GM12878 (cell line): ENCODE measurements at regions not wholly inside any gene's neighbourhood (a gene's known extent, or its start where the extent isn't known, plus 50 kb on each side); places are given as distances from the start of the nearest gene placed in this dataset.

Experiments used
- ATAC-seq: fragments of 200-7000 bp; cut with Tn5 transposase; 3 replicates; pipeline ENCODE4 v1.9.1; 2020; ENCODE audit warnings: mild to moderate bottlenecking, moderate library complexity
- BruUV-seq: library from RNA; stranded (reverse); fragments of 400-500 nt; replicated peaks from 2 replicates; lab custom pipeline; 2021; lab: Mats Ljungman, UMichigan
- CTCF ChIA-PET: fragments of 300-600 bp; sonication (Branson Sonifier 250); formaldehyde crosslinking; extraction: SDS; loops from one replicate; lab custom pipeline; 2021; ENCODE audit warnings: inconsistent platforms; lab: Yijun Ruan, JAX
- POLR2A ChIA-PET: fragments of 350-600 bp; formaldehyde crosslinking; extraction: SDS; loops from one replicate; lab custom pipeline; 2021; ENCODE audit warnings: inconsistent platforms; lab: Charles Lee
- RAD21 ChIA-PET: fragments of 300-600 bp; sonication (Branson Sonifier 250); formaldehyde crosslinking; loops from one replicate; lab custom pipeline; 2023; ENCODE audit warnings: antibody characterized with exemption; ENCODE audit not compliant: unreplicated experiment; lab: Charles Lee
- SMC1A ChIA-PET: fragments of 300-600 bp; sonication (Branson Sonifier 250); formaldehyde crosslinking; loops from one replicate; lab custom pipeline; 2023; ENCODE audit not compliant: unreplicated experiment, uncharacterized antibody; lab: Charles Lee
- DNase-seq: peaks from one replicate; pipeline ENCODE4 v3.0.0-alpha.2; 2011; ENCODE audit warnings: low read depth, low spot score
- FAIRE-seq: peaks from 3 replicates; lab custom pipeline; 2011; peaks lifted over from hg19 to GRCh38; lab: Jason Lieb, UNC
- H2AFZ ChIP-seq: 2 replicates; pipeline ENCODE4 v1.6.0; 2011; ENCODE audit warnings: low read depth, low read length, control low read depth; ENCODE audit not compliant: control insufficient read depth
- H3K27ac ChIP-seq: 2 replicates; pipeline ENCODE4 v1.5.1; 2011; ENCODE audit warnings: control low read depth; ENCODE audit not compliant: control insufficient read depth, insufficient read depth
- H3K27me3 ChIP-seq, 2 experiments: replicated peaks in 1 of 2; 2 replicates each; pipeline versions ENCODE4 v1.6.0 to v1.6.1; 2011; ENCODE audit warnings: low read length in 1 of 2; ENCODE audit not compliant: control insufficient read depth in 2 of 2, insufficient read depth in 2 of 2
- H3K36me3 ChIP-seq, 2 experiments: 2 replicates each; pipeline ENCODE4 v1.5.1; 2011; ENCODE audit warnings: low read length in 1 of 2; ENCODE audit not compliant: control insufficient read depth in 2 of 2, insufficient read depth in 2 of 2
- H3K4me1 ChIP-seq: 2 replicates; pipeline ENCODE4 v1.6.1; 2011; ENCODE audit warnings: mild to moderate bottlenecking, low read length, moderate library complexity, mixed read lengths; ENCODE audit not compliant: control insufficient read depth, insufficient read depth
- H3K4me2 ChIP-seq: 2 replicates; pipeline ENCODE4 v1.6.0; 2011; ENCODE audit warnings: control low read depth; ENCODE audit not compliant: control insufficient read depth, insufficient read depth
- H3K4me3 ChIP-seq: fragments of 200-600 bp; sonication (generic); 2 replicates; pipeline ENCODE4 v1.5.1; 2016
- H3K79me2 ChIP-seq: 2 replicates; pipeline ENCODE4 v1.6.0; 2011; ENCODE audit warnings: low read length; ENCODE audit not compliant: control insufficient read depth, insufficient read depth
- H3K9ac ChIP-seq: 2 replicates; pipeline ENCODE4 v1.8.0; 2011; ENCODE audit warnings: low read length, control low read depth, mixed read lengths; ENCODE audit not compliant: control insufficient read depth, insufficient read depth
- H3K9me3 ChIP-seq: replicated peaks from 3 replicates; pipeline ENCODE4 v1.5.1; 2011; ENCODE audit warnings: mild to moderate bottlenecking, low read length; ENCODE audit not compliant: control insufficient read depth, insufficient read depth
- H4K20me1 ChIP-seq: 2 replicates; pipeline ENCODE4 v1.6.0; 2011; ENCODE audit not compliant: control insufficient read depth, insufficient read depth
- CBX3 ChIP-seq: fragments of 200-600 bp; sonication (generic); IDR thresholded peaks from 2 replicates; pipeline ENCODE4 v1.6.1; 2016; ENCODE audit warnings: low read depth, borderline replicate concordance
- EED ChIP-seq: sonication (generic); IDR thresholded peaks from 2 replicates; pipeline ENCODE4 v1.6.1; 2016; ENCODE audit warnings: antibody characterized with exemption, low read depth
- FOXM1 ChIP-seq: IDR thresholded peaks from 2 replicates; pipeline ENCODE4 v1.6.1; 2012; ENCODE audit warnings: low read depth, mild to moderate bottlenecking, inconsistent platforms, low read length, moderate library complexity
- HCFC1 ChIP-seq: fragments of 150-350 bp; IDR thresholded peaks from 2 replicates; pipeline ENCODE4 v1.6.1; 2014; ENCODE audit warnings: low read length
- IKZF1 ChIP-seq: fragments of 450-650 bp; conservative IDR thresholded peaks from 2 replicates; pipeline ENCODE4 v1.6.1; 2017; ENCODE audit warnings: antibody characterized with exemption, mild to moderate bottlenecking
- PML ChIP-seq: IDR thresholded peaks from 2 replicates; pipeline ENCODE4 v1.6.1; 2012; ENCODE audit warnings: low read length, inconsistent platforms
- SRF ChIP-seq, 2 experiments: IDR thresholded peaks; 2 replicates each; pipeline ENCODE4 v1.6.1; 2011; ENCODE audit warnings: low read depth in 2 of 2, low read length in 2 of 2, mild to moderate bottlenecking in 1 of 2, moderate library complexity in 1 of 2
- TARDBP ChIP-seq: IDR thresholded peaks from 2 replicates; pipeline ENCODE4 v1.6.1; 2016; ENCODE audit warnings: borderline replicate concordance
- ZNF622 ChIP-seq: fragments of 450-650 bp; IDR thresholded peaks from 2 replicates; pipeline ENCODE4 v1.6.1; 2017; ENCODE audit warnings: mild to moderate bottlenecking, inconsistent platforms
- WGBS: methylation state at CpG from one replicate; pipeline ENCODE4 v1.1.6; 2016; ENCODE audit warnings: low lambda C conversion rate; ENCODE audit not compliant: insufficient replicate concordance, insufficient coverage; ENCODE audit errors: missing lambda C conversion rate; 5-methylcytosine and 5-hydroxymethylcytosine counted together
- in situ Hi-C: fragments of 300-500 bp; cut with MboI; formaldehyde crosslinking; loops from 9 replicates; pipeline ENCODE4 v1.14.3; 2018; ENCODE audit warnings: mixed read lengths
- intact Hi-C: fragments of 100-400 bp; cut with micrococcal nuclease; formaldehyde crosslinking; loops from one replicate; pipeline ENCODE4 v1.14.2; 2022; ENCODE audit not compliant: unreplicated experiment
- TF ChIP-seq, protein P1 (sequence below): fragments of 450-650 bp; formaldehyde crosslinking; IDR thresholded peaks from 2 replicates; pipeline ENCODE4 v1.4.0; 2020; ENCODE audit warnings: mild to moderate bottlenecking, moderate library complexity
- TF ChIP-seq, protein P2 (sequence below): fragments of 450-650 bp; IDR thresholded peaks from 2 replicates; pipeline ENCODE4 v1.6.1; 2018; ENCODE audit warnings: borderline replicate concordance, mild to moderate bottlenecking; ENCODE audit not compliant: partially characterized antibody
- TF ChIP-seq, protein P3 (sequence below): fragments of 450-650 bp; IDR thresholded peaks from 2 replicates; pipeline ENCODE4 v1.6.1; 2018; ENCODE audit warnings: mild to moderate bottlenecking, low read depth, moderate library complexity; ENCODE audit not compliant: partially characterized antibody
- TF ChIP-seq, protein P4 (sequence below): fragments of 450-650 bp; formaldehyde crosslinking; IDR thresholded peaks from 2 replicates; pipeline ENCODE4 v1.4.0; 2022; ENCODE audit warnings: mild to moderate bottlenecking, moderate library complexity

DNA sequence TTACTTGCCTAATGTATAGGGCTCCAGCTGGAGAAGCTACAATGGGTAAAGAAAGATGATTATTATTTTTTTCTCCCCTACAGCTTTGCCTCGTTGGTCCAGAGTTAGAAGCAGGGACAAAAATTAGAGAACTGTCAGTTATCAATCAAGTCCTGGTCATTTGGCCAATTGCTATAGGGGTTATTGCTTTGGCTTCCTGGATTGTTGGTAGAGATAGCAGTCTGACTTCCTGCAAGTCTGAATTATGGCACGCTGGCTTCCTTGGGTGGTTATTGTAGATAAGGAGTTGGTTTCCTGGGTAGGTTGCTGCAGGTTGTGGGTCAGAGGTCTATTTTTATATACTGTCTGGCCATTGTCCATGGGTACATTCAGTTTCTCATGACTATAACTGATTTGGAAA, 84.7 kb upstream of the ELAC2 start:
- Histone ChIP-seq H3K27me3 (no peaks in the 10 kb centered on the region), H2AFZ (no peak overlapping the region), H3K4me2 (no peak overlapping the region), H3K27ac (no peak overlapping the region), H3K9me3 (no peaks in the 10 kb centered on the region), H3K4me3 (no peak overlapping the region), H3K79me2 (no peaks in the 10 kb centered on the region), H3K9ac (no peak overlapping the region), H4K20me1 (no peaks in the 10 kb centered on the region), H3K4me1 (no peaks in the 10 kb centered on the region), H3K36me3 (no peaks in the 10 kb centered on the region)
- WGBS: 3% methylated on average over 2 of the region's 2 CpGs
- in situ Hi-C loops: no loop called here
- POLR2A ChIA-PET: no interaction called here
- SMC1A ChIA-PET: interaction anchor here (0.6 kb wide), 1 partner anchor 32 kb away, joined by 3 read pairs; no protein-coding TSS in a partner anchor
- DNase-seq (no peak), ATAC-seq (no peak), FAIRE-seq (no peak)
- BruUV-seq: no TSS peak
- CTCF ChIA-PET: interaction anchor here (0.7 to 4.9 kb wide), 3 partner anchors 12 to 74 kb away, joined by 3 to 20 read pairs (median 4); no protein-coding TSS in a partner anchor
- RAD21 ChIA-PET: no interaction called here
- intact Hi-C loops: no loop called here
- TF ChIP-seq, protein P1, sequence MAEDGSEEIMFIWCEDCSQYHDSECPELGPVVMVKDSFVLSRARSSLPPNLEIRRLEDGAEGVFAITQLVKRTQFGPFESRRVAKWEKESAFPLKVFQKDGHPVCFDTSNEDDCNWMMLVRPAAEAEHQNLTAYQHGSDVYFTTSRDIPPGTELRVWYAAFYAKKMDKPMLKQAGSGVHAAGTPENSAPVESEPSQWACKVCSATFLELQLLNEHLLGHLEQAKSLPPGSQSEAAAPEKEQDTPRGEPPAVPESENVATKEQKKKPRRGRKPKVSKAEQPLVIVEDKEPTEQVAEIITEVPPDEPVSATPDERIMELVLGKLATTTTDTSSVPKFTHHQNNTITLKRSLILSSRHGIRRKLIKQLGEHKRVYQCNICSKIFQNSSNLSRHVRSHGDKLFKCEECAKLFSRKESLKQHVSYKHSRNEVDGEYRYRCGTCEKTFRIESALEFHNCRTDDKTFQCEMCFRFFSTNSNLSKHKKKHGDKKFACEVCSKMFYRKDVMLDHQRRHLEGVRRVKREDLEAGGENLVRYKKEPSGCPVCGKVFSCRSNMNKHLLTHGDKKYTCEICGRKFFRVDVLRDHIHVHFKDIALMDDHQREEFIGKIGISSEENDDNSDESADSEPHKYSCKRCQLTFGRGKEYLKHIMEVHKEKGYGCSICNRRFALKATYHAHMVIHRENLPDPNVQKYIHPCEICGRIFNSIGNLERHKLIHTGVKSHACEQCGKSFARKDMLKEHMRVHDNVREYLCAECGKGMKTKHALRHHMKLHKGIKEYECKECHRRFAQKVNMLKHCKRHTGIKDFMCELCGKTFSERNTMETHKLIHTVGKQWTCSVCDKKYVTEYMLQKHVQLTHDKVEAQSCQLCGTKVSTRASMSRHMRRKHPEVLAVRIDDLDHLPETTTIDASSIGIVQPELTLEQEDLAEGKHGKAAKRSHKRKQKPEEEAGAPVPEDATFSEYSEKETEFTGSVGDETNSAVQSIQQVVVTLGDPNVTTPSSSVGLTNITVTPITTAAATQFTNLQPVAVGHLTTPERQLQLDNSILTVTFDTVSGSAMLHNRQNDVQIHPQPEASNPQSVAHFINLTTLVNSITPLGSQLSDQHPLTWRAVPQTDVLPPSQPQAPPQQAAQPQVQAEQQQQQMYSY (CRISPR knock-in tag): no peak
- no peak for TF ChIP-seq EED
- no peak for TF ChIP-seq PML
- TF ChIP-seq, protein P2, sequence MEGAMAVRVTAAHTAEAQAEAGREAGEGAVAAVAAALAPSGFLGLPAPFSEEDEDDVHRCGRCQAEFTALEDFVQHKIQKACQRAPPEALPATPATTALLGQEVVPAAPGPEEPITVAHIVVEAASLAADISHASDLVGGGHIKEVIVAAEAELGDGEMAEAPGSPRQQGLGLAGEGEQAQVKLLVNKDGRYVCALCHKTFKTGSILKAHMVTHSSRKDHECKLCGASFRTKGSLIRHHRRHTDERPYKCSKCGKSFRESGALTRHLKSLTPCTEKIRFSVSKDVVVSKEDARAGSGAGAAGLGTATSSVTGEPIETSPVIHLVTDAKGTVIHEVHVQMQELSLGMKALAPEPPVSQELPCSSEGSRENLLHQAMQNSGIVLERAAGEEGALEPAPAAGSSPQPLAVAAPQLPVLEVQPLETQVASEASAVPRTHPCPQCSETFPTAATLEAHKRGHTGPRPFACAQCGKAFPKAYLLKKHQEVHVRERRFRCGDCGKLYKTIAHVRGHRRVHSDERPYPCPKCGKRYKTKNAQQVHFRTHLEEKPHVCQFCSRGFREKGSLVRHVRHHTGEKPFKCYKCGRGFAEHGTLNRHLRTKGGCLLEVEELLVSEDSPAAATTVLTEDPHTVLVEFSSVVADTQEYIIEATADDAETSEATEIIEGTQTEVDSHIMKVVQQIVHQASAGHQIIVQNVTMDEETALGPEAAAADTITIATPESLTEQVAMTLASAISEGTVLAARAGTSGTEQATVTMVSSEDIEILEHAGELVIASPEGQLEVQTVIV: no peak
- TF ChIP-seq ZNF622: no peak
- no peak for TF ChIP-seq HCFC1
- TF ChIP-seq, protein P3, sequence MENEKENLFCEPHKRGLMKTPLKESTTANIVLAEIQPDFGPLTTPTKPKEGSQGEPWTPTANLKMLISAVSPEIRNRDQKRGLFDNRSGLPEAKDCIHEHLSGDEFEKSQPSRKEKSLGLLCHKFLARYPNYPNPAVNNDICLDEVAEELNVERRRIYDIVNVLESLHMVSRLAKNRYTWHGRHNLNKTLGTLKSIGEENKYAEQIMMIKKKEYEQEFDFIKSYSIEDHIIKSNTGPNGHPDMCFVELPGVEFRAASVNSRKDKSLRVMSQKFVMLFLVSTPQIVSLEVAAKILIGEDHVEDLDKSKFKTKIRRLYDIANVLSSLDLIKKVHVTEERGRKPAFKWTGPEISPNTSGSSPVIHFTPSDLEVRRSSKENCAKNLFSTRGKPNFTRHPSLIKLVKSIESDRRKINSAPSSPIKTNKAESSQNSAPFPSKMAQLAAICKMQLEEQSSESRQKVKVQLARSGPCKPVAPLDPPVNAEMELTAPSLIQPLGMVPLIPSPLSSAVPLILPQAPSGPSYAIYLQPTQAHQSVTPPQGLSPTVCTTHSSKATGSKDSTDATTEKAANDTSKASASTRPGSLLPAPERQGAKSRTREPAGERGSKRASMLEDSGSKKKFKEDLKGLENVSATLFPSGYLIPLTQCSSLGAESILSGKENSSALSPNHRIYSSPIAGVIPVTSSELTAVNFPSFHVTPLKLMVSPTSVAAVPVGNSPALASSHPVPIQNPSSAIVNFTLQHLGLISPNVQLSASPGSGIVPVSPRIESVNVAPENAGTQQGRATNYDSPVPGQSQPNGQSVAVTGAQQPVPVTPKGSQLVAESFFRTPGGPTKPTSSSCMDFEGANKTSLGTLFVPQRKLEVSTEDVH: no peak
- TF ChIP-seq CBX3: no peak
- TF ChIP-seq SRF (IDR thresholded peaks at IDR 0.05; ENCODE audit: low read depth in 2 of 2, low read length in 2 of 2): no peak
- TF ChIP-seq FOXM1: no peak
- TF ChIP-seq, protein P4, sequence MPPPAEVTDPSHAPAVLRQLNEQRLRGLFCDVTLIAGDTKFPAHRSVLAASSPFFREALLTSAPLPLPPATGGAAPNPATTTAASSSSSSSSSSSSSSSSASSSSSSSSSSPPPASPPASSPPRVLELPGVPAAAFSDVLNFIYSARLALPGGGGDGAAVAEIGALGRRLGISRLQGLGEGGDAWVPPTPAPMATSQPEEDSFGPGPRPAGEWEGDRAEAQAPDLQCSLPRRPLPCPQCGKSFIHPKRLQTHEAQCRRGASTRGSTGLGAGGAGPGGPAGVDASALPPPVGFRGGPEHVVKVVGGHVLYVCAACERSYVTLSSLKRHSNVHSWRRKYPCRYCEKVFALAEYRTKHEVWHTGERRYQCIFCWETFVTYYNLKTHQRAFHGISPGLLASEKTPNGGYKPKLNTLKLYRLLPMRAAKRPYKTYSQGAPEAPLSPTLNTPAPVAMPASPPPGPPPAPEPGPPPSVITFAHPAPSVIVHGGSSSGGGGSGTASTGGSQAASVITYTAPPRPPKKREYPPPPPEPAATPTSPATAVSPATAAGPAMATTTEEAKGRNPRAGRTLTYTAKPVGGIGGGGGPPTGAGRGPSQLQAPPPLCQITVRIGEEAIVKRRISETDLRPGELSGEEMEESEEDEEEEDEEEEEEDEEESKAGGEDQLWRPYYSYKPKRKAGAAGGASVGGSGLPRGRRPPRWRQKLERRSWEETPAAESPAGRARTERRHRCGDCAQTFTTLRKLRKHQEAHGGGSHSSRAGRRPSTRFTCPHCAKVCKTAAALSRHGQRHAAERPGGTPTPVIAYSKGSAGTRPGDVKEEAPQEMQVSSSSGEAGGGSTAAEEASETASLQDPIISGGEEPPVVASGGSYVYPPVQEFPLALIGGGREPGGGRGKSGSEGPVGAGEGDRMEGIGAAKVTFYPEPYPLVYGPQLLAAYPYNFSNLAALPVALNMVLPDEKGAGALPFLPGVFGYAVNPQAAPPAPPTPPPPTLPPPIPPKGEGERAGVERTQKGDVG (CRISPR knock-in tag): no peak
- TF ChIP-seq IKZF1: no peak
- no peak for TF ChIP-seq TARDBP
